Medulla oblongata (tissue), 1 donor: ENCODE measurements at regions not wholly inside any gene's neighbourhood (a gene's known extent, or its start where the extent isn't known, plus 50 kb on each side); places are given as distances from the start of the nearest gene placed in this dataset.
"Not testable (repeated sequence)": the region's sequence is repeated elsewhere in the genome, so short reads cannot be mapped to it uniquely, and the experiment has no call there.

Experiments used
- DNase-seq: peaks from one replicate; pipeline ENCODE4 v3.0.0-alpha.2; 2015; ENCODE audit errors: extremely low spot score

DNA sequence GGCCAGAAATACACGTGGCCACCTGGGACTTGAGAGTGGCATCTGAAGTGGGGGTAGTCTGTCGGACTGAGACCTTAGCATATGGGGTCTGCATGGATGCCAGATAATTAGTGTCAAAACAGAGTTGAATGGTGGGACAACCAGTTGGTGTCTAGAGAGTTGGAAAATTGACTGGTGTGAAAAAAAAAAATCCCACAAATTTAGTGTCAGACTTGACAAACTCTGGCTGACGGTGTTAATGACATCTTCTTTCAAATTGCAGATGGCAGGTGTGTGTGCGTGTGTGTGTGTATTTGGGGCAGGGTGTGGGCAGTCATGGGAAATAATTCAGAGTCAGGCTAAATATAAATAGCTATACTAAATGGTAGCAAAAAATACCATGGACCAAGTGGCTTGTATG, 365.4 kb upstream of the RGPD4 start:
- no peak for DNase-seq

DNA sequence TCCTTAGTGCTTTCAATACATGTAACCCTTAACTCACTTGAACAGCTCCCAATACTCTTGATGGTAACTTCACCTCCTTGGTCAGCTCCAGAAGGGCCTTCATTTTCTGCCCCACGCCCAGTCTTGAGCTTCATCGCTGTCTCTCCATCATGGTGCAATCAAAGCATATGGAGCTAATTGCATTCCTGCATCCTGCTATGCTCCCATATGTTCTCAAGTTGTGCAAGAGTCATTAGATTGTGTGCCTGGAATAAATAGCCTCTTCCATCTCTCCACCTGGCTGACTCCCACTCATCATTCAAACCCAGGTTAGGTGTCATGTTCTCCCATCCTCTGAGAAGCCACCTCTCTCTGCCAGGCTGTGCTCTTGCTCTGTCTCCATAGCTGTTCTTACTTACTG, 364.5 kb upstream of the RGPD4 start:
- no peak for DNase-seq

DNA sequence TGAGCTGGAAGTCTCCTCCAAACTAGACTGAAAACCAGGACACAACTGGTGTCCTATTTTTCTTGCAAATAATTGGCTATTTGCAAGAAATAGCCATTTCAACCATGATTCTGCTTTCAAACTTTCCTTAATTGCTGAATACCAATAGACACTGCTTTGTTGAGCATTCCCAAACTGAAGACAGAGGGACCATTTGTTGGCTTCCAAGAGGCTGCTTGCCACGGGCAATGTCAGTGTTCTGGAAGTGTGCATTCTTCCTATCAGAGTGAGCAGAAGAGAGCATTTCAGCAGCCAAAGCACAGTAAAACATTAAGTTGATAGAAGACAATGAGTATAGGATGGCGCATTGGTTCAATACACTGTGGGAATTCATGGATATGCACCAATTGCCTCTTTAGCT, 360.5 kb upstream of the RGPD4 start:
- DNase-seq = peak; percentile 52

DNA sequence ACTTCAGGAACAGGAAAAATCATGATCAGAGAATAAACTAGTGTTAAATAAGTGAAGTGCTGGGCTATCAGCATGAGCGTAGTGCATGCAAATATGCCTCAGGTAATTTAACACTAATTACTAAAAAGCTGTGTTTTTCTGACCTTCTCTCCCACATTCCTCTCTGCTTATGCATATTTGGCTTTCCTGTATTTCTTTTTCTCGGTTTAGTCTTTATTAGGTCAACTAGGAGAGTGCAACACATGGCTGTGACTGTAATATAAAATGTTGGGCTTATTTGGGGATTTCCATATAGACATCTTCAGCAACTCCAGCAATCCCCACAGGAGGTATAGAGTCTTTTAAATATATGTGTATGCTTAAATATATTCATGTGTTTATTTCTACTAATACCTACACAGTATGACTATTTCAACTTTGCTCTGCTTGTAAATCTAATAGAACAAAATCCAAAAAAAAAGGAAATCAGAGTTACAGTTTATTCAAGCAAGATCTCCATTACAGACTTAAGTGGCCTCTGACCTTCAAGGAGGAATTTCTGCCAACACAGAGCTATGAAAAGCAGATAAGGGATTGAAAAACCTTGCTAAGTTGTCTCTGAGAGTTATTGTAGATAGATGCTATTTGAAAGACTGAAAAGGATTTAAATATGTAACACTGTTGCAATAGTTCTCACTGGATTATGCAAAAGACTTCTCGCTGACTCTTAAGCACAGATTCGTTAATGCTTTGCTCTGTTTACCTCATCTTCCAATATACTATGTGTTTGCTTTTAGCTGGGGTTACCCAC, 359.5 kb upstream of the RGPD4 start:
- no peak for DNase-seq

DNA sequence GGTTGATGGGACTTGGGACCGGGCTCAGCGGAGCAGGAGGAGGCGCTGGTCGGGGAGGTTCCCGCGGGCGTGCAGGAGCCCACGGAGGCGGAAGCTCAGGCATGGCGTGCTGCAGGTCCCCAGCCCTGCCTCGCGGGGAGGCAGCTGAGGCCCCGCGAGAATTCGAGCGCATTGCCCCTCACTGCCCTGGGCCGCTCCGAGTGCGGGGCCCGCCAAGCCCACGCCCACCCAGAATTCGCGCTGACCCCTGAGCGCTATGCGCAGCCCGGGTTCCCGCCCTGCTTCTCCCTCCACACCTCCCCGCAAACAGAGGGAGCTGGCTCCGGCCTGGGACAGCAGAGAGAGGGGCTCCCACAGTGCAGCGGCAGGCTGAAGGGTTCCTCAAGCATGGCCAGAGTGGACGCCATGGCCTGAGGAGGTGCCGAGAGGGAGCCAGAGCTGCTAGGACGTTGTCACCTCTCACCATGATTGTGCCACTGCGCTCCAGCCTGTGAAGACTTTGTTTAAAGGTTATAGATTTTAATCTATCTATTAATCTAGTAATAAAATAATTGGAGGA, 357.2 kb upstream of the RGPD4 start:
- DNase-seq = no peak

DNA sequence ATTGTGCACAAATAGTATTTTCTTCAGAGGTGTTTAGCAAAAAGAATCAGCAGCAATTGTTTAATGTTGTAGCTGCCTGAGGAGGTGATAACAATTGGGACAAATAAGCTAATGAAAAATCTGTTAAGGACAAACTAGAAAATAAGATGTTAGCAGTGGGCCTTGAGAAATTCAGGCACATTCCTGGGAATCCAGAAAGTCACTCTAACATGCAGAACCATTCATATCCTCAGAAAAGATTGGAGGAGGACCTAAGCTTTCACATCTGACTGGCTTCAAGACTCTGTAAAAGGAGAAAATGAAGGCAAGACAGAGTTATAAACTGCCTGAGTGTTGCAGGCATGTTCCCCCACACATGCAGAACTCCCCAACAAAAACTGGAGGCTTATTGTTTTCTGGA, 353.5 kb upstream of the RGPD4 start:
- no peak for DNase-seq

DNA sequence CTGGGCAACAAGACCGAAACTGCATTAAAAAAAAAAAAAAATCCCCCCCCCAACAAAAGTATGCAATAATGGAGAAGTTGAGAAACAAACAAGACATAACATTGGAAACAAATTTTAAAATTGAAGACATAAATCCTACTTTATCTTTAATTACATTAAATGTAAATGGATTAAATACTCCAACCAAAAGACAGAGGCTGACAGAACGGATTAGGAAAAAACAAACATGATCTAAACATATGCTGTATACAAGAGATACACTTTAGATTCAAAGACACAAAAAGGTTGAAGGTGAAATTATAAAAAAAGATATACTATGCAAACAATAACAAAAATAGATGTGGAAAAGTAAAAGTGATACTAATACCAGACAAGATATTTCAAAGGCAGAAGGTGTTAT, 350.8 kb upstream of the RGPD4 start:
- DNase-seq = no peak

DNA sequence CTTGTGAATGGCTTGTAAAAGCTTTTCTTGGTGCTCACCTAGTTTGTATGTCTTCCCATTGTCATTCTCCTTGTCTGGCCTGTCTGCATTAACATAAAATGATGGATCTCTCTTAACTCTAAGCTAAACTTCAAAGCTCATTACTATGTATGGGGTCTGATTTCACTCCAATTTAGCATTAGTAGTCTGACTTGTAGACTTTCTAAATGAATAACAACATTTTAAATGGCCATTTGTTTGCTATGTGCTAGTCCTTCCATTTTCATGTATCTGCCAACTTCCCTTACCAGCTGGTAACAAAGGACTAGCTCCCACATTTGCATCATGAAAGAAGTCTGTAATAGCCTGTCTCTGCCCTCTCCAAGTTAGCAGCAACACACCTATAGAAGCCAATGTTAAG, 324.2 kb upstream of the RGPD4 start:
- no peak for DNase-seq

DNA sequence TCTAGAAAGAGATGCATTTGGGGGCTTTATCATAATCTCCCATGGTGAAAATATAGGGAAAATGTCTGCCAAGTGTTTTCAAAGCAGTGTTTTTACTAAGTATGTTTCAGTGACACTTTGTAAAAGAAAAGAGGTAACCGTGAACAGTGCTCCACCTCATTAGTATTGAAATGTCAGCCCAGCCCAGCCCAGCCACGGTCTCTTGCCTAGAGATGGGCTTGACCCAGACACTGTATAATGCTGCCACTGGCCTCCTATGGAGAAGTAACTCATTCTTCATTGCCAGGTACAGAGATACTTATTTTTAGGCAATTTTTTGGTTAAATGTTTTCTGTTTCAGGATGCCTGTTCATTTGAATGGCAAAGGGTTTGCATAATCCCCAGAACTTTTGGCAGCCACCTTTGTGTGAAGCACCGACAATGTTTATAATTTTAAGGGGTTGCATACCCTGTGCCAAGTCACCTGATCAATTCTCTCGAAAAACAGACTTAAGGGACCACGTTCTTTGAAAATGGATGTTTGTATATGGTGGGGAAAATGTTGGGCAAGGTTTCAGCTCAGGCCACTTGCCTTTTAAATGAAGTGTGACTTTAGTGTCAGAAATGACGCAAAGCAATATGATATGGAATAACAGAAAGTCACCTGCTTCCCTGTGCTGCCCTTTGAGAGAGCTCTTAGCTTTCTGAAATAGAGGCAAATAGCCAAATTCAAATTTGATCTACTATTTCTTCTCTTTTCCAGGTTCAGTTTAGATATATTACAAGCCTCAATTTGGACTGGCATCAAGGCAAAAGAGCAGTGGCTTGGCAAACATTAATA, 314.5 kb upstream of the RGPD4 start:
- DNase-seq = no peak

DNA sequence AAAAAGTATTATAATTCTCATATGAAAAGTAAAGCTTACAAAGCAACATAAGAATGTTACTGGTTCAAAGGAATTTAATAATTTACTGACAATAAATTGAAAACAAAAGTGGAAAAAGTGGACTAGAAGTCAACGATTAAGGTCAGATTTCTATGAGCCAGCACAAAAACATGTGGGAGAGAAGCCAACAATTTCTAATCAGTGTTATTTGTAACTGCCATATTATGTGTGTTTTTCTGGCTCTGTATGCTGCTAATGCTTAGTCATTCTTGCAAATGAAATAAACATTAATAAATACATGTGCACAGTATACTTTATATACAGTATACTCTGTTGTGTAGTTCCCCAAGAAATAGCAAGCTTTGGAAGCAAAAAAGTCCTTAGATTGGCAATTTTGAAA, 301.3 kb upstream of the RGPD4 start:
- no peak for DNase-seq

DNA sequence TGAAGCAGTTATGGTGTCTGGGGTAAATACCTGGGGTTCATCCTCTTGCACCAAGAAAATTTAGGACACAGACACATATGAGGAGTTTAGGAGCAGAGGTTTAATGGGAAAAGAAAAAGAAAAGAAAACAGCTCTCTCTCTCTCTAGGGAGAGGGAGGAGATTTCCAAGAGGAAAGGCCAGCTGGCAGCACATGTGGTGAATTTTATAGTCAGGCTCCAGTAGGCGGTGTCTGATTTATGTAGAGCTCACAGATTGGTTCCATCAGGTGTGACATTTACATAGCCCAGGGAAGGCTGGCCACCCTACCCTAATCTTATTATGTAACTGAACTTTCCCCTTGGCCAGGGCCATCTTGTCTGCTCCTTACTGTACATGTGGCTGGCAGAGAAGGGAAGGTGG, 297.5 kb upstream of the RGPD4 start:
- DNase-seq = no peak

DNA sequence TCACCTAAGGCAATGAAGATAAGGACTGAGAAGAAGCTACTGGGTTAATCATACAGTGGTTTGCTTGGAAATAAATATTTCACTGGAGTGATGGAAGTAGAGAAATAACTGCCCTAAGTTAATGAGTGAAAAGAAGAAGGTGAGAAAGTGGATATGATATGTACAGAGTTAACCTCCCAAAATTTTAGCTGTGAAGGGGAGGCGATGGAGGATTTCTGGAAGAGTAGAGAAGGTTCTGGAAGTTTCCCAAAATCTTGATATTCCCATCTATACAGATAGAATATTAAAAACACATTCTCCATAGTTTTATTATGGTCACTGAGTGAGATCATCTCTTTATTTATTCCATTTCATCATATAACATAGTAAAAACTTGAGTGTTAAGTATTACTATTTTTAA, 296.6 kb upstream of the RGPD4 start:
- no peak for DNase-seq

DNA sequence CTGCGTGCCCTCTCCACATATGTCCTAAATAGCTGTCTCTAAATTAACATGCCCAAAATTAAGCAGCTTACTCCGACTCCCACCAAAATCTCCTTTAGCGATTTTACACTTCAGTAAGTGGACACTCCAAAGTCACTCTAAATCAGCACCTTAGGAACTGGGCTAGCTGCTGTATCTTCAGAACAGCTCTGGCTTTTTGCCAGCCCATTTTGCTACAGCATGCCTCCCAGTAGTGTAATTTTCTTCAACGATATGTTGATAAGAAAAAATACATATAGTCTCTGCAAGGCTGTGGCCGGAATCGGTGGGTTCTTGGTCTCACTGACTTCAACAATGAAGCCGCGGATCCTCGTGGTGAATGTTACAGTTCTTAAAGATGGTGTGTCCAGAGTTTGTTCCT, 291.8 kb upstream of the RGPD4 start:
- no peak for DNase-seq

DNA sequence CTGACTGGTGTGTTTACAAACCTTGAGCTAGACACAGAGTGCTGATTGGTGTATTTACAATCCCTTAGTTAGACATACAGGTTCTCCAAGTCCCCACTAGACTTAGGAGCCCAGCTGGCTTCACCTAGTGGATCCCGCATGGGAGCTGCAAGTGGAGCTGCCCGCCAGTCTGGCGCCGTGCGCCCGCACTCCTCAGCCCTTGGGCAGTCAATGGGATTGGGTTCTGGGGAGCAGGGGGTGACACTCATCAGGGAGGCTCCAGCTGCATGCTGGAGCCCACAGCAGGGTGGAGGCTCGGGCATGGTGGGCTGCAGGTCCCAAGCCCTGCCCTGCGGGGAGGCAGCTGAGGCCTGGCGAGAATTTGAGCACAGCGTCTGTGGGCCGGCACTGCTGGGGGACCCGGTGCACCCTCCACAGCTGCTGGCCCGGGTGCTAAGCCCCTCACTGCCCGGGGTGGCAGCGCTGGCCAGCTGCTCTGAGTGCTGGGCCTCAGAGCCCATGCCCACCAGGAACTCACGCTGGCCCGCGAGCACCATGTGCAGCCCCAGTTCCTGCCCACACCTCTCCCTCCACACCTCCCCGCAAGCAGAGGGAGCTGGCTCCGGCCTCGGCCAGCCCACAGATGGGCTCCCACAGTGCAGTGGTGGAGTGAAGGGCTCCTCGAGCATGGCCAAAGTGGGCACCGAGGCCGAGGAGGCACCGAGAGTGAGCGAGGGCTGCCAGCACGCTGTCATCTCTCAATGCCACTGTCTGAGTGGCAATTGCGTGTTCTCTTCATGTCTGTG, 290.6 kb upstream of the RGPD4 start:
- not testable (repeated sequence) for DNase-seq

DNA sequence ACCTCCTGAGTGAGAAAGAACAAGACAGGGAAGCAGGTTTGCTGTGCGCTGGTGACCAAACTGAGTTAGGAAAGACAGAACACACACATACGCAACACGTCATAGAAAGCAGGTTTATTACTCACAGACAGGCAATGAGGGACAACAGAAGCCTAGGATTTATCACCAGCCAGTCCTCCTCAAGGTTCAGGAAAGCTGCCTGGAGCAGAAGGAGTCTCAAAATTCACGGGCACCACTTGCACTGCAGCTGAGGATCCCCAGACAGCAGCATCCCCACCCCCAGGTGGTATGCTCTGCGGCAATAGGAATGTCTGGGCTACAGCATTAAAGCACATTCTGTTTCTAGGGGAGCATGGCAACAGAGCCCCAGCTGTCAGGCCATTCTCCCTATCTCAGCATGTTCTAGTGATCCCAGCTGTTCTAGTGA, 284.4 kb upstream of the RGPD4 start:
- DNase-seq = no peak

DNA sequence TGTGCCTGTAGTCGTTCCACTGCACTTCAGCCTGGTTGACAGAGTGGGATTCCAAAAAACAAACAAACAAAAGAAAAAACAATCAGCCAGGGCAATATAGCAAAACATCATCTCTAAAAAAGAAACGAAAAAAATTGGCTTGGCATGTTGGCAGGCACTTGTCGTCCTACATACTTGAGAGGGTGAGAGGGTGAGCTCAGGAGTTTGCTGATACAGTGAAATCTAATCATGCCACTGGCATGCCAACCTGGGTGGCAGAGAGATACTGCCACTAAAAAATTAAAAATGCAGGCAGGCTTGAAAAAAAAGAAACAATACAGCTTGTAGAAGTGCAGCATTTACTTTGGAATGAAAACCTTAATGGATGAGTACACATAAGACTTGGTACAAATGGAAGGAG, 282.9 kb upstream of the RGPD4 start:
- DNase-seq = no peak

DNA sequence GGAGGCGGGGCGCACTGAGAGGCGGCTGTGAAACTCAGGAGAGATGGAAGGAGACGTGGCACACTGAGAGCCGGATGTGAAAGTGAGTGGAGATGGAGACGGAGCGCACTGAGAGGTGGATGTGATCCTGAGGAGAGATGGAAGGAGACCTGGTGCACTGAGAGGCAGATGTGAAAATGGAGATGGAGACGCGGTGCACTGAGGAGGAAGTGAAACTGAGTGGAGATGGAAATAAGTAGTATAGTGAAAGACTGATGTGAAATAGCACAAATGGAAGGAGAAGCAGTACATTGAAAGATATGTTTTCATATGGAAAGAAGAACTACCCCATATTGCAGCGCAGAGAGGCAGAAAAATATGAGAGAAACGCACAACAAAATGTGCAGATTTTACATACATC, 281.6 kb upstream of the RGPD4 start:
- DNase-seq = no peak

DNA sequence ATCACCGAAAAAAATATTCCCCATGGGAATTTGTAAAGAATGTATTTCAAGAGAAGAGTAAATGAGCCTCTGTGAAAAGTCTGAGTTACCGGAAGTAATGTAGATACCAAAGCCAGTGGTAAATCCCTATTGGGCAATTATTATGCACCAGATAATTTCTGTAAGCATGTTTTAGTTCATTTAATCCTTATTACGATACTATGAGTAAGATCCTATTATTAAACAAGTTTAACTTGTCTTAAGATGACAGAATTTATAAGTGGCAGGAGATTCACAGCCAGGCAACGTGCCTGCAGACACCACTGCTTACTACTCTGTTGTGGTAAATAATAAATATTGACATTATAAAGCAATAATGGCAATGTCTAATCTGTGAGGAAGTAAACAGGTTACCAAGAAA, 280.8 kb upstream of the RGPD4 start:
- no peak for DNase-seq

DNA sequence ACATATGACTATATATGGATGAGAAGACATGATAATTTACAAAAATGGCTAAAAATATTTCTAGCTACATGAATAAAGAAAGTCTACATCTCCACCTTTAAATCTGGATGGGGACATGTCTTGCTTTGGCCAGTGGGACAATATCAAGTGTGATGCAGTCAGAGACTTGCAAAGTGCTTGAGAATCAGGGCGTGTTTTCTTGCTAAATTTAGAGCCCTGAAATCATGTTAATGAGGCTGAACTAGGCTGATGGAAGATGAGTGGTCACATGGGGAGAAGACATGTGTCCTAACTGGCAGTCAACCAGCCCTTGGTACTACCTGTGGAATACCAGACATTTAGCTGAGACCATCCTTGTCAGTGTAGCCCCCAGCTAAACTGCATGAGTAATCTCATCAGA, 278.5 kb upstream of the RGPD4 start:
- DNase-seq = no peak

DNA sequence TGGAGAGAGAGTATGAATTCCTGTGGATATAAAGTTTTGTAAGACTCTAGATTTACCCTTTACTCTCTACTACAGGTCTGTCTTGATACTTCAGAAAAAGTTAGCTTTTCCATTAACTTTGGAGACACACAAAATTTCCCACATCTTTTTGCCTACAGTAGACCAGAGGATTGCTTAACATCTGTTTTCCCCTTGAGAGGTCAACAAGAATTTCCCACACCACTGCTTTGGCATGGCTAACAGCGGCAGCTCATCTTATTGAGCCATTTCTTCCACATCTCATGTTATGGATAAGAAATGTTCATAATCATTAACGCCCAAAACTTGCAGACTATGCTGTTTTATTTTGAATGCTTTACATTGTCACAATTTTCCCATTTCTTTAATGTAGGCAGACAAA, 273.6 kb upstream of the RGPD4 start:
- no peak for DNase-seq

DNA sequence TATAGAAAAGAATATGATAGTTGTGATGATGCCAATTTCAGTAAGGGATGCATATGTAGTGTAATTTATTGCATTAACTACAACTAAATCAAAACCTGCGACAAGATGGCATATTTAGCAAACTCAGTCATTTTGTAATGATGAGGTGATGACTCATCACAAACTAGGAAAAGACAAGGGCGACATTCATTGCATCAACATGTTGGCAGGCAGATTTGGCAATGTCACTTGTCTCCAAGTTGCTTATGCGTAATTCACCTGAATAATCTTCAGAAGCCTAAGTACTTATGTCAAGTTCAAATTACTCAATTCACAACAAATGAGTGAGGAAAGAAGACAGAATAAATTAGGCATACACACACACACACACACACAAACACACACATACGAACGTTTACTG, 273.2 kb upstream of the RGPD4 start:
- no peak for DNase-seq

DNA sequence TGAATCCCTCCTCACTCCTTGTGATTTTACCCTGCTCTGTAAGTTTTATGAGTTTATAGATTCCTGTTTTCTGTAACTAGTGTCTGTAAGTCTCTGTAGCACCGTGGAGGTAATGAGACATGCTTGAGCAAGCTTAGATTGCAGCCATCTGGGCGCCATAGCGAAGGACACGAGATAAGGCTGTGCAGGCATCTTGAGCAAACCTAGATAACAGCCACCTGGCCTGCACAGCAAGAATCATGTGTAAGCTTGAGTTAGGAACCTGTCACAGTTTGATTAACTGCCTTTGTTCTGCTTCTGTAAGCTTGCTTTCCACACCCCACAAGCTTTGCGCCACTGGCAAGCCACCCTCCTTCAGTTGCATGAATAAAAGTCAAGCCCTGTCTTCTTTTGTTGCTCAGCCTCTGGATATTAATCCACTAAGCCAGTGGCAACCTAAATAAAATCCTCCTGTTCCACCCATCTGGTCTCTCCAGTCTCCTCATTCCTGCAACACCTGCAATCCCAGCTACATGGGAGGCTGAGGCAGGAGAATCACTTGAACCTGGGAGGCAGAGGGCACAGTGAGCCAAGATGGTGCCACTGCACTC, 270.6 kb upstream of the RGPD4 start:
- DNase-seq = no peak
